WTC11 (cell line): ENCODE measurements at regions not wholly inside any gene's neighbourhood (a gene's known extent, or its start where the extent isn't known, plus 50 kb on each side); places are given as distances from the start of the nearest gene placed in this dataset.

ENCODE experiments used
- ESRRA ChIP-seq: sonication (generic); formaldehyde crosslinking; IDR thresholded peaks from 2 replicates; pipeline ENCODE4 v1.8.1; 2022; ENCODE audit warnings: mild to moderate bottlenecking, missing genetic modification reagents, borderline replicate concordance
- SMAD4 ChIP-seq: sonication (generic); formaldehyde crosslinking; IDR thresholded peaks from 2 replicates; pipeline ENCODE4 v1.8.0; 2022; ENCODE audit warnings: mild to moderate bottlenecking, missing genetic modification reagents
- TF ChIP-seq, protein P1 (sequence below): fragments of 200-600 bp; IDR thresholded peaks from 2 replicates; pipeline ENCODE4 v1.8.0; 2022; ENCODE audit warnings: antibody characterized with exemption
- TF ChIP-seq, protein P2 (sequence below): sonication (generic); formaldehyde crosslinking; IDR thresholded peaks from 2 replicates; pipeline ENCODE4 v1.8.0; 2022; ENCODE audit warnings: mild to moderate bottlenecking, missing genetic modification reagents

DNA sequence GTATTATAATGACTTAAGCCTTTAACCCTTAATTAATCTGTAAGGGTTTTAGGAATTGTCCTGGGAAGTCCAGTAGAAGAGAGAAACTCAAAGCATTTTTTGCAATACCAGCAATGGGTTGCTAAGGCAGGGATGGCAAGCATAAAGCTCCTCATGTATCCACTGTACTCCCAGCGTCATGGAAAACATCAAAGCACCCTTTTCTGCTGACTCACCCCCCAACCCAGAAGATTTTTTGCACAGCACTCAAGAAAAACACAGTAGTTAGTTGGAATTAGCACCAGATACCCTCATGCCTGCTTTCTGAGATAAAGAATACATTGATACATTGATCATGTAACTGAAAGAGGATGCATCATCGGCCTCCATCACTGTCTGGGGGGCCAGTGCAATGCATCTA is 199.1 kb upstream of the CNOT2 start:
- TF ChIP-seq, protein P1, sequence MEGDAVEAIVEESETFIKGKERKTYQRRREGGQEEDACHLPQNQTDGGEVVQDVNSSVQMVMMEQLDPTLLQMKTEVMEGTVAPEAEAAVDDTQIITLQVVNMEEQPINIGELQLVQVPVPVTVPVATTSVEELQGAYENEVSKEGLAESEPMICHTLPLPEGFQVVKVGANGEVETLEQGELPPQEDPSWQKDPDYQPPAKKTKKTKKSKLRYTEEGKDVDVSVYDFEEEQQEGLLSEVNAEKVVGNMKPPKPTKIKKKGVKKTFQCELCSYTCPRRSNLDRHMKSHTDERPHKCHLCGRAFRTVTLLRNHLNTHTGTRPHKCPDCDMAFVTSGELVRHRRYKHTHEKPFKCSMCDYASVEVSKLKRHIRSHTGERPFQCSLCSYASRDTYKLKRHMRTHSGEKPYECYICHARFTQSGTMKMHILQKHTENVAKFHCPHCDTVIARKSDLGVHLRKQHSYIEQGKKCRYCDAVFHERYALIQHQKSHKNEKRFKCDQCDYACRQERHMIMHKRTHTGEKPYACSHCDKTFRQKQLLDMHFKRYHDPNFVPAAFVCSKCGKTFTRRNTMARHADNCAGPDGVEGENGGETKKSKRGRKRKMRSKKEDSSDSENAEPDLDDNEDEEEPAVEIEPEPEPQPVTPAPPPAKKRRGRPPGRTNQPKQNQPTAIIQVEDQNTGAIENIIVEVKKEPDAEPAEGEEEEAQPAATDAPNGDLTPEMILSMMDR: no peak
- TF ChIP-seq ESRRA (CRISPR knock-in tag) (no peak), SMAD4 (CRISPR knock-in tag) (no peak)
- TF ChIP-seq, protein P2, sequence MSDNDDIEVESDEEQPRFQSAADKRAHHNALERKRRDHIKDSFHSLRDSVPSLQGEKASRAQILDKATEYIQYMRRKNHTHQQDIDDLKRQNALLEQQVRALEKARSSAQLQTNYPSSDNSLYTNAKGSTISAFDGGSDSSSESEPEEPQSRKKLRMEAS (CRISPR knock-in tag): no peak
